ENCODE measurements at regions not wholly inside any gene's neighbourhood (a gene's known extent, or its start where the extent isn't known, plus 50 kb on each side); places are given as distances from the start of the nearest gene placed in this dataset.

DNA sequence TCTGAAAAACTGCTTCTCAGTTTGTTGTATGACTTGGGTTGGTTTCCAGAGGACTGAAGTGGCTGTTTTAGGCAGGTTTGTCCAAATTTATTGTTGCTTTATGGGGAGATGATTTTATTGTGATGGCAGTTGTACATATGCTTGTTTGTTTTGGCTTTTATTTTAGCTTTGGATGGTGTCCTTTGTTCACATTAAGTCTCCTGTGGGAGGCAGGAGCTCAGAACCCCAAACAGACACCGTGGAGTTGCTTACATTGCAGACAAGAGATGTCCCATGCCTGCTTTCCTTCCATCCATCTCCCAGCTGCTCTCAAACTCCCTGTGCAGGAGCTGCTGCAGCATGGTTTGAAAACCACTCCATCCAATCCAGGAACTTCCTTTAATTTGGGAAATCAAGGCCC lies 414.7 kb downstream of the LPIN1 start:
- TF ChIP-seq CTCF (IDR thresholded peaks at IDR 0.05; ENCODE audit: low read depth, low read length) (no peak), POLR2A (IDR thresholded peaks at IDR 0.05; ENCODE audit: extremely low read depth, insufficient read length) (no peak)
